AG10803 (cell line): ENCODE measurements at regions not wholly inside any gene's neighbourhood (a gene's known extent, or its start where the extent isn't known, plus 50 kb on each side); places are given as distances from the start of the nearest gene placed in this dataset.
"Not testable (repeated sequence)": the region's sequence is repeated elsewhere in the genome, so short reads cannot be mapped to it uniquely, and the experiment has no call there.

Experiments used
- DNase-seq: peaks from one replicate; pipeline ENCODE4 v3.0.0; 2010; ENCODE audit warnings: low read depth
- H3K4me3 ChIP-seq: 2 replicates; pipeline ENCODE4 v1.5.1; 2011; ENCODE audit warnings: mild to moderate bottlenecking, low read length, control low read depth
- CTCF ChIP-seq: conservative IDR thresholded peaks from 2 replicates; pipeline ENCODE4 v1.5.1; 2011; ENCODE audit warnings: mild to moderate bottlenecking, low read length, control low read depth, inconsistent platforms

GRCh38 chr12:116672842-116673516, 64.9 kb downstream of the SPRING1 start:
- H3K4me3 ChIP-seq, result no peak overlapping the region
- DNase-seq, result no peak
- no peak for TF ChIP-seq CTCF

DNA sequence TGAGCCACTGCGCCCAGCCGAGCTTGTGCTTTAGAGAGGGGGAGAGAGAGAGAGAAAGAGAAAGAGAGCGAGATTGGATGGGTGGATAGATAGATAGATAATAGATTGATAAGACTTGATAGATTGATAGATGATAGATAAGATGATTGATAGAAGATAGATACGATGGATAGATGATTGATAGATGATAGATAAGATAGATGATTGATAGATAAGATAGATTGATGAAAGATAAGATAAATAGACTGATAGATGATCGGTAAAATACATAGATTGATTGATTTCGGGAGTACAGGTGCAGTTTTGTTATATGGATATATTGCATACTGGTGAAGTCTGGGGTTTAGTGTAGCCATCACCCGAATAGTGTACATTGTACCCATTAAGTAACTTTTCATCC, 65.9 kb downstream of the SPRING1 start:
- no peak for TF ChIP-seq CTCF
- H3K4me3 ChIP-seq, result no peak overlapping the region
- no peak for DNase-seq

- no peak overlapping the region for H3K4me3 ChIP-seq
- DNase-seq, result no peak
- no peak for TF ChIP-seq CTCF
Measured at GRCh38 chr12:116670859-116671258, 67.0 kb downstream of the SPRING1 start.

GRCh38 chr12:116667752-116668151, 70.1 kb downstream of the SPRING1 start:
- no peak for TF ChIP-seq CTCF
- no peak for DNase-seq

GRCh38 chr12:116666829-116667228, 71.0 kb downstream of the SPRING1 start:
- not testable (repeated sequence) for DNase-seq, H3K4me3 ChIP-seq

More at GRCh38 chr12:116667752-116668151, 70.1 kb downstream of the SPRING1 start:
- no peak overlapping the region for H3K4me3 ChIP-seq

DNA sequence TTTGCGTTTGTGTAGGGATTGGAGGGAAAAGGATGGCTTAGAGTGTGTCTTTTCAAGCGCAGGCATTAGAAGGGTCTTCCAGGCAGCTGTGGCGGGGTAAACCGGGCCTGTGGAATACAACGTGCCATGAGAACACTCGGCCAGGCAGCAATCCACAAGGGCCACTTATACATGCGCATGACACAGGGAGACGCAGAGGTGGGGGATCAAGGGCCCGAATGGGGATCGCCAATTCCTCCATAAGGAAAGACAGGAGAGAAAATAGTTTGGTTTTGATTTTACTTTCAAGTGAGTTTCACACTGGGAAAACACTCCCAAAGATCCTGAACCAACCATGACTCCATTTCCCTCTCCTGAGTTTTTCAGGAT, 71.6 kb downstream of the SPRING1 start:
- TF ChIP-seq CTCF, result no peak
- H3K4me3 ChIP-seq, result no peak overlapping the region
- DNase-seq, result no peak

DNA sequence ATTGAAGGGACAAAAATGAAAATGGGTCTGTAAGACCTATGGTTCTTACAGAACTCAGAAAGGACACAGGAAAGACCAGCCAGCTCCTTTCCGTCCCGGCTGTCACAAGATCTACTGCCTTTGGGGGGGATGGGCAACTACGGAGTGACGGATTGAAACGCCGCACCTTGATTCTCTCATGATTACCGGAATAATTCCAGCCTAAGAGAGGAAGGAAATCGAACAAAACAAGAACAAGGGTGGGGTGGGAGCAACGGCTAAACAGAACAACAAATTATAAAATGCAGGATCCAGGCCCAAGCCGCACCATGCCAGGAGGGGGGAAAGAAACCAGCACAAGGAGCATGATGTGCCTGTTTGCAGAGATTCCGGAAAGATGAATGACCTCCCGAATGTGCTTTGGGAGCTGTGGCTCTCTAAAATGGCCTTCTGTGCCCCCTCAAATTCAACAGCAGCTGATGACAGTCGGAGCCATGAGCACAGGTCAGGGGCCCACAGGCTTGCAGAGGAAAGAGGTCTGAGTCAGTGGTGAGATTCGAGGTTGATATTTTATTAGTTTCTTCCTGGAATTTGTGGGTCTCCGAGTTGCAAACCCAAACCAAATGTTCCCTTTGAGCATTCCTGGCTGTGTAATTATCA, 72.1 kb downstream of the SPRING1 start:
- H3K4me3 ChIP-seq, result no peak overlapping the region
- DNase-seq, result no peak
- no peak for TF ChIP-seq CTCF
